ENCODE measurements at regions not wholly inside any gene's neighbourhood (a gene's known extent, or its start where the extent isn't known, plus 50 kb on each side); places are given as distances from the start of the nearest gene placed in this dataset.

DNA sequence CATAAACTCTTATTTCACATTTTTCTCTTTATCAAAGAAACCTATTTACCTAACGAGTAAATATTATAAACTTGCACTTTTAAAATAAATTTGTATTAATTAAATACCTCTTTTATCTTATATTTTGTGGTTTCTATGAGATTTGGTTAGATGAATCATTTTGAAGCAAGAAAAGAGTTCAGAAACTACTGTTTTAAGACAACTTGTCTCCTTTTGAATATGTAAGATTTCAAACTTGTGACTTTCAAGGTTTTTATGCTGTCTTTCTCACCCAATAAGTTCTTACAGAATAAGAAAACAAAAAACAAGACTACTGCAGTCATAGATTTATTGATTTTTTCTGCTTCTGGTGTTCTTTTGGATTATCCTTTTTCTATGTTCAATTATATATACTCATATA, 339.0 kb downstream of the SNAPC1 start:
- Mint-ChIP-seq H3K27ac (no peak overlapping the region), H3K27me3 (no peaks in the 10 kb centered on the region), H3K4me3 (no peak overlapping the region), H3K4me1 (peaks cover 13% of the 10 kb centered on the region), H3K9me3 (ENCODE audit: insufficient read depth) (no peaks in the 10 kb centered on the region)
- DNase-seq (no peak), ATAC-seq (ENCODE audit: low read depth) (no peak)
- H3K9me3 ChIP-seq (ENCODE audit: control extremely low read depth in 1 of 3, control insufficient read depth in 2 of 3, insufficient read depth in 1 of 3, low read length in 2 of 3): peaks cover 0 to 2% (median 0%) of the 10 kb centered on the region in 3 donors
- intact Hi-C loops (cut with micrococcal nuclease): no loop called here
- POLR2A ChIA-PET: no interaction called here
- no CpG with 5 or more reads among the region's 1 CpG for WGBS (ENCODE audit: insufficient coverage)
- H3K79me2 ChIP-seq (ENCODE audit: control insufficient read depth, insufficient read depth, low read length): no peaks in the 10 kb centered on the region
- no peaks in the 10 kb centered on the region for H3K36me3 ChIP-seq (replicated peaks in 1 of 2; ENCODE audit: control extremely low read depth in 1 of 2, control insufficient read depth in 1 of 2, extremely low read depth in 1 of 2, insufficient read depth in 2 of 2, low read length in 1 of 2)
- H3K9ac ChIP-seq (ENCODE audit: low read length): no peak overlapping the region
- CTCF ChIA-PET: interaction anchor here (1.9 kb wide), 1 partner anchor 17 kb away, joined by 4 read pairs; no protein-coding TSS in a partner anchor
- no peak overlapping the region for H3K4me2 ChIP-seq (replicated peaks; ENCODE audit: low read depth, low read length, poor library complexity, severe bottlenecking)
- no peak overlapping the region for H3K27ac ChIP-seq (ENCODE audit: low read length in 2 of 2)
- H3K4me3 ChIP-seq (ENCODE audit: control extremely low read depth in 1 of 5, extremely low read depth in 1 of 5, insufficient read depth in 1 of 5, low read depth in 2 of 5, low read length in 4 of 5): no peak overlapping the region
- H2AFZ ChIP-seq (ENCODE audit: insufficient read depth, low read depth, low read length, poor library complexity, severe bottlenecking): no peak overlapping the region
- no peaks in the 10 kb centered on the region for H3K27me3 ChIP-seq (replicated peaks in 1 of 4; ENCODE audit: control extremely low read depth in 1 of 4, control insufficient read depth in 3 of 4, insufficient read depth in 4 of 4, low read length in 3 of 4)
- no peak for TF ChIP-seq EZH2 (IDR thresholded peaks at IDR 0.05; ENCODE audit: borderline replicate concordance, insufficient read depth, low read depth, low read length, poor library complexity, severe bottlenecking)
- TF ChIP-seq, protein P1, sequence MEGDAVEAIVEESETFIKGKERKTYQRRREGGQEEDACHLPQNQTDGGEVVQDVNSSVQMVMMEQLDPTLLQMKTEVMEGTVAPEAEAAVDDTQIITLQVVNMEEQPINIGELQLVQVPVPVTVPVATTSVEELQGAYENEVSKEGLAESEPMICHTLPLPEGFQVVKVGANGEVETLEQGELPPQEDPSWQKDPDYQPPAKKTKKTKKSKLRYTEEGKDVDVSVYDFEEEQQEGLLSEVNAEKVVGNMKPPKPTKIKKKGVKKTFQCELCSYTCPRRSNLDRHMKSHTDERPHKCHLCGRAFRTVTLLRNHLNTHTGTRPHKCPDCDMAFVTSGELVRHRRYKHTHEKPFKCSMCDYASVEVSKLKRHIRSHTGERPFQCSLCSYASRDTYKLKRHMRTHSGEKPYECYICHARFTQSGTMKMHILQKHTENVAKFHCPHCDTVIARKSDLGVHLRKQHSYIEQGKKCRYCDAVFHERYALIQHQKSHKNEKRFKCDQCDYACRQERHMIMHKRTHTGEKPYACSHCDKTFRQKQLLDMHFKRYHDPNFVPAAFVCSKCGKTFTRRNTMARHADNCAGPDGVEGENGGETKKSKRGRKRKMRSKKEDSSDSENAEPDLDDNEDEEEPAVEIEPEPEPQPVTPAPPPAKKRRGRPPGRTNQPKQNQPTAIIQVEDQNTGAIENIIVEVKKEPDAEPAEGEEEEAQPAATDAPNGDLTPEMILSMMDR (IDR thresholded peaks at IDR 0.05): no peak
- H4K20me1 ChIP-seq (ENCODE audit: control insufficient read depth, insufficient read depth, low read length, poor library complexity, severe bottlenecking): no peaks in the 10 kb centered on the region
- peaks cover 7 to 9% of the 10 kb centered on the region in 2 donors for H3K4me1 ChIP-seq (ENCODE audit: control insufficient read depth in 2 of 2, insufficient read depth in 2 of 2, low read length in 2 of 2)

DNA sequence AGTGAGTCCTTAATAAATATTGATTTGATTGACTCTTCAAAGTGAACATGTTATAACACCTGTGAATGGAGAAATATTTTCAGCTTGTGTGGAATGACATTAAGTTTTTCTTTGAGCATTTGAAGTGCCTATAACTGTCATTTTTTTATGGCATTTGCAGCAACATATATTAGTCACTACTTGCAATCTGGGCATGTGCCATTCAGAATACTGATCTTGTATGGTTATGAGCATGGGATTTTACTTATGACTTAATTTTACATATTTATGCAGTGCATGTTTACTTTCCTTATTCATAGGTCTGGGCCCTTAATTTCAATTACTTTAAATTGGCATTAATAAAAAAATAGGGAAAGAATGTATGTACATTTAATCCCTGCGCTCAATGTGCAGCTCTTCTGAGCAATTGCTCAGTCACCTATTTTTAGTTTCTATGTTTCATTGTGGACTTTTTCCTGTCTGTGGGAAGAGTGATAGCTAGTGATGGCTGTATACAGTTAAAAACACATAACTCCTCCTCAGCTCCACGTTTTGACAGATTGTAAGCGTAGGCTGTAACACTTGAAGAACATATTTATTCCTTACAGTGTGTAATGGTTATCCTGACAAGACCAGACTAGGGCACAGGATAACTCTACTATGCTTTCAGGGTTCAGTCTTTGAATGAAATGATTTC, 339.6 kb downstream of the SNAPC1 start:
- H3K27ac Mint-ChIP-seq: no peak overlapping the region
- H3K9me3 ChIP-seq (ENCODE audit: control extremely low read depth in 1 of 3, control insufficient read depth in 2 of 3, insufficient read depth in 1 of 3, low read length in 2 of 3): peaks cover 0 to 2% (median 0%) of the 10 kb centered on the region in 3 donors
- intact Hi-C loops (cut with micrococcal nuclease): no loop called here
- CTCF ChIA-PET: interaction anchor here (1.9 kb wide), 1 partner anchor 18 kb away, joined by 4 read pairs; no protein-coding TSS in a partner anchor
- no peaks in the 10 kb centered on the region for H4K20me1 ChIP-seq (ENCODE audit: control insufficient read depth, insufficient read depth, low read length, poor library complexity, severe bottlenecking)
- WGBS (ENCODE audit: insufficient coverage): no CpG with 5 or more reads among the region's 3 CpGs
- H3K4me3 Mint-ChIP-seq: no peak overlapping the region
- H3K4me1 Mint-ChIP-seq: peaks cover 13% of the 10 kb centered on the region
- H3K4me3 ChIP-seq (ENCODE audit: control extremely low read depth in 1 of 5, extremely low read depth in 1 of 5, insufficient read depth in 1 of 5, low read depth in 2 of 5, low read length in 4 of 5): no peak overlapping the region
- H3K27ac ChIP-seq (ENCODE audit: low read length in 2 of 2): no peak overlapping the region
- H2AFZ ChIP-seq (ENCODE audit: insufficient read depth, low read depth, low read length, poor library complexity, severe bottlenecking): no peak overlapping the region
- H3K4me1 ChIP-seq (ENCODE audit: control insufficient read depth in 2 of 2, insufficient read depth in 2 of 2, low read length in 2 of 2): peaks cover 6 to 9% of the 10 kb centered on the region in 2 donors
- H3K9me3 Mint-ChIP-seq (ENCODE audit: insufficient read depth): no peaks in the 10 kb centered on the region
- ATAC-seq (ENCODE audit: low read depth) (no peak), DNase-seq (no peak)
- H3K9ac ChIP-seq (ENCODE audit: low read length): no peak overlapping the region
- H3K79me2 ChIP-seq (ENCODE audit: control insufficient read depth, insufficient read depth, low read length): no peaks in the 10 kb centered on the region
- no peaks in the 10 kb centered on the region for H3K27me3 ChIP-seq (replicated peaks in 1 of 4; ENCODE audit: control extremely low read depth in 1 of 4, control insufficient read depth in 3 of 4, insufficient read depth in 4 of 4, low read length in 3 of 4)
- POLR2A ChIA-PET: no interaction called here
- H3K4me2 ChIP-seq (replicated peaks; ENCODE audit: low read depth, low read length, poor library complexity, severe bottlenecking): no peak overlapping the region
- H3K27me3 Mint-ChIP-seq: no peaks in the 10 kb centered on the region
- no peaks in the 10 kb centered on the region for H3K36me3 ChIP-seq (replicated peaks in 1 of 2; ENCODE audit: control extremely low read depth in 1 of 2, control insufficient read depth in 1 of 2, extremely low read depth in 1 of 2, insufficient read depth in 2 of 2, low read length in 1 of 2)
- no peak for TF ChIP-seq EZH2 (IDR thresholded peaks at IDR 0.05; ENCODE audit: borderline replicate concordance, insufficient read depth, low read depth, low read length, poor library complexity, severe bottlenecking)
- TF ChIP-seq, protein P1 (IDR thresholded peaks at IDR 0.05): no peak
